Fibroblast of lung (primary cell): ENCODE measurements at regions not wholly inside any gene's neighbourhood (a gene's known extent, or its start where the extent isn't known, plus 50 kb on each side); places are given as distances from the start of the nearest gene placed in this dataset.

ENCODE experiments used
- EZH2 ChIP-seq: IDR thresholded peaks from 2 replicates; pipeline ENCODE4 v1.5.1; 2012; ENCODE audit warnings: low read length, control low read depth, mild to moderate bottlenecking; ENCODE audit errors: missing control alignments
- TF ChIP-seq, protein P1 (sequence below), 2 donors: IDR thresholded peaks in 1 of 2; conservative IDR thresholded peaks in 1 of 2; 1 replicate in 1 of 2; 2 replicates in 1 of 2; pipeline ENCODE4 v1.5.1; 2011 to 2012; ENCODE audit warnings: low read length in 2 of 2, control low read depth in 1 of 2, inconsistent platforms in 1 of 2, low read depth in 1 of 2, mild to moderate bottlenecking in 1 of 2

DNA sequence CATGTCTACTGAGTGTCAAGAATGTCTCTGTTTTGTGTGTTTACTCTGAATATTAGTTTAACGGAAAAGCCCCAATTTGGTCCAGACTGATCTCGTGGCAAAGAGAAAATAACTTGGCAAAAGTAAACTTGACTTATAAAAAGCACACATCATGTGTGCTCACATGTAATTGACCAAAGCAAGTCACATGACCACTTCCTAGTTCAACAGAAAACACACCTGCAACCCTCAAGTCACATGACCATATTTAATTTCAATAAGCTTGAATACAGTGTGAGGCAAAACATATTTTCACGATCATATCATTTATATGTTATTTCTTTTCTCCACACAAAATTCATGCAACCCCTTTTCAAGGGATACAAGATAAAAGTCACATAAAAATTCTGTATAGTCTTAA lies 662.4 kb downstream of the SLITRK1 start:
- TF ChIP-seq, protein P1, sequence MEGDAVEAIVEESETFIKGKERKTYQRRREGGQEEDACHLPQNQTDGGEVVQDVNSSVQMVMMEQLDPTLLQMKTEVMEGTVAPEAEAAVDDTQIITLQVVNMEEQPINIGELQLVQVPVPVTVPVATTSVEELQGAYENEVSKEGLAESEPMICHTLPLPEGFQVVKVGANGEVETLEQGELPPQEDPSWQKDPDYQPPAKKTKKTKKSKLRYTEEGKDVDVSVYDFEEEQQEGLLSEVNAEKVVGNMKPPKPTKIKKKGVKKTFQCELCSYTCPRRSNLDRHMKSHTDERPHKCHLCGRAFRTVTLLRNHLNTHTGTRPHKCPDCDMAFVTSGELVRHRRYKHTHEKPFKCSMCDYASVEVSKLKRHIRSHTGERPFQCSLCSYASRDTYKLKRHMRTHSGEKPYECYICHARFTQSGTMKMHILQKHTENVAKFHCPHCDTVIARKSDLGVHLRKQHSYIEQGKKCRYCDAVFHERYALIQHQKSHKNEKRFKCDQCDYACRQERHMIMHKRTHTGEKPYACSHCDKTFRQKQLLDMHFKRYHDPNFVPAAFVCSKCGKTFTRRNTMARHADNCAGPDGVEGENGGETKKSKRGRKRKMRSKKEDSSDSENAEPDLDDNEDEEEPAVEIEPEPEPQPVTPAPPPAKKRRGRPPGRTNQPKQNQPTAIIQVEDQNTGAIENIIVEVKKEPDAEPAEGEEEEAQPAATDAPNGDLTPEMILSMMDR (conservative IDR thresholded peaks at IDR 0.05 in 1 of 2, IDR thresholded peaks at IDR 0.05 in 1 of 2; ENCODE audit: low read depth in 1 of 2, low read length in 2 of 2), result no peak
- no peak for TF ChIP-seq EZH2
